Testis (tissue), 2 donors: ENCODE measurements at regions not wholly inside any gene's neighbourhood (a gene's known extent, or its start where the extent isn't known, plus 50 kb on each side); places are given as distances from the start of the nearest gene placed in this dataset.
"Not testable (repeated sequence)": the region's sequence is repeated elsewhere in the genome, so short reads cannot be mapped to it uniquely, and the experiment has no call there.

Experiments
- DNase-seq: peaks from one replicate; pipeline ENCODE4 v3.0.0-alpha.2; 2019
- H3K27ac ChIP-seq, 2 donors: fragments of 200-600 bp; sonication (generic); one replicate each; pipeline ENCODE4 v1.5.1; 2019
- H3K27me3 ChIP-seq: fragments of 200-600 bp; sonication (generic); one replicate; pipeline ENCODE4 v1.5.1; 2019
- H3K36me3 ChIP-seq: fragments of 200-600 bp; sonication (generic); one replicate; pipeline ENCODE4 v1.5.1; 2017; ENCODE audit warnings: low read depth; ENCODE audit errors: missing control alignments
- H3K4me1 ChIP-seq: fragments of 200-600 bp; sonication (generic); one replicate; pipeline ENCODE4 v1.5.1; 2019
- H3K4me3 ChIP-seq, 2 donors: fragments of 200-600 bp; sonication (generic); one replicate each; pipeline ENCODE4 v1.5.1; 2017 to 2019
- H3K9me3 ChIP-seq: fragments of 200-600 bp; sonication (generic); one replicate; pipeline ENCODE4 v1.5.1; 2017
- CTCF ChIP-seq, 3 experiments: fragments of 450-650 bp in 2 of 3; fragments of 200-600 bp in 1 of 3; sonication (generic) in 1 of 3; IDR thresholded peaks; one replicate each; pipeline ENCODE4 v1.5.1; 2016 to 2019; ENCODE audit warnings: antibody characterized with exemption in 3 of 3, mild to moderate bottlenecking in 2 of 3, moderate library complexity in 1 of 3
- POLR2A ChIP-seq: fragments of 450-650 bp; IDR thresholded peaks from one replicate; pipeline ENCODE4 v1.6.1; 2017; ENCODE audit warnings: antibody characterized with exemption, mild to moderate bottlenecking, moderate library complexity
- WGBS, 2 donors: methylation state at CpG; one replicate each; pipeline ENCODE4 v1.1.5; 2018; 5-methylcytosine and 5-hydroxymethylcytosine counted together
- intact Hi-C: fragments of 100-400 bp; cut with DNase I; formaldehyde crosslinking; loops from one replicate; pipeline ENCODE4 v1.15.1; 2023; ENCODE audit warnings: low total_unique reads

DNA sequence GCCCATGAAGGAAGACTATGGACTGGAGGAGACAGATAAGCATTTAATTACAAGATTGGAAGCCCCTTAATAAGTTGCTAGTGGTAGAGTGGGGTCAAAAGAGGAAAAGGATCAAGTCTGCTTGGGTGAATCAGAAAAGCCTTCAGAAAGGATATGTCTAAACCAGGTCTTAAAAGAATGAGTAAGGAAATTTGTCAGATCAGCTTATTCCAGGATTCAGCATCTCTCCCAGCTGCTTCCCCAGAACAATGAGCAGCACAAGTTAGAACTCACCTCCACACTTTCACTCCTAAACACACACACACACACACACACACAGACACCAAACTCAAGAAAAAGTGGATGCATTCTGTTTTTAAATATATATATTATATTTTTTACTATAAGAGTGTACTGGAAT, 166.5 kb downstream of the CPEB2 start:
- intact Hi-C loops = no loop called here
- Histone ChIP-seq H3K36me3 (no peaks in the 10 kb centered on the region), H3K9me3 (no peaks in the 10 kb centered on the region), H3K27me3 (no peaks in the 10 kb centered on the region), H3K27ac (no peak overlapping the region), H3K4me1 (no peaks in the 10 kb centered on the region), H3K4me3 (no peak overlapping the region)
- no peak for DNase-seq
- TF ChIP-seq CTCF (IDR thresholded peaks at IDR 0.05) (no peak), POLR2A (no peak)

- TF ChIP-seq CTCF (IDR thresholded peaks at IDR 0.05) (no peak), POLR2A (no peak)
- DNase-seq = no peak
- H3K27me3 ChIP-seq = no peaks in the 10 kb centered on the region
- no peaks in the 10 kb centered on the region for H3K36me3 ChIP-seq
- no peaks in the 10 kb centered on the region for H3K4me1 ChIP-seq
- no peak overlapping the region for H3K4me3 ChIP-seq
- no peak overlapping the region for H3K27ac ChIP-seq
- intact Hi-C loops = no loop called here
- H3K9me3 ChIP-seq = no peaks in the 10 kb centered on the region
Observed at GRCh38 chr4:15171725-15172124, 169.4 kb downstream of the CPEB2 start.

- no peaks in the 10 kb centered on the region for H3K4me1 ChIP-seq
- no peak for DNase-seq
- no peaks in the 10 kb centered on the region for H3K9me3 ChIP-seq
- H3K27me3 ChIP-seq = no peaks in the 10 kb centered on the region
- no peak for TF ChIP-seq CTCF (IDR thresholded peaks at IDR 0.05)
- TF ChIP-seq POLR2A = no peak
- H3K27ac ChIP-seq = no peak overlapping the region
- 83 to 89% methylated on average over 4 of the region's 4 CpGs for WGBS, 2 donors
- intact Hi-C loops = no loop called here
- no peaks in the 10 kb centered on the region for H3K36me3 ChIP-seq
- no peak overlapping the region for H3K4me3 ChIP-seq
Observed at GRCh38 chr4:15173251-15173650, 171.0 kb downstream of the CPEB2 start.

DNA sequence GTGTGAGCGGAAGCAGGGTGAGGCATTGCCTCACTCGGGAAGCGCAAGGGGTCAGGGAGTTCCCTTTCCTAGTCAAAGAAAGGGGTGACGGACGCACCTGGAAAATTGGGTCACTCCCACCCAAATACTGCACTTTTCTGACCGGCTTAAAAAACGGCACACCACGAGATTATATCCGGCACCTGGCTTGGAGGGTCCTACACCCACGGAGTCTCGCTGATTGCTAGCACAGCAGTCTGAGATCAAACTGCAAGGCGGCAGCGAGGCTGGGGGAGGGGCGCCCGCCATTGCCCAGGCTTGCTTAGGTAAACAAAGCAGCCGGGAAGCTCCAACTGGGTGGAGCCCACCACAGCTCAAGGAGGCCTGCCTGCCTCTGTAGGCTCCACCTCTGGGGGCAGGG, 171.9 kb downstream of the CPEB2 start:
- intact Hi-C loops, H3K27me3 ChIP-seq, DNase-seq, H3K4me1 ChIP-seq, H3K9me3 ChIP-seq, H3K4me3 ChIP-seq, H3K36me3 ChIP-seq, H3K27ac ChIP-seq: not testable (repeated sequence)
- WGBS, 2 donors = 69 to 73% methylated on average over 13 of the region's 16 CpGs

DNA sequence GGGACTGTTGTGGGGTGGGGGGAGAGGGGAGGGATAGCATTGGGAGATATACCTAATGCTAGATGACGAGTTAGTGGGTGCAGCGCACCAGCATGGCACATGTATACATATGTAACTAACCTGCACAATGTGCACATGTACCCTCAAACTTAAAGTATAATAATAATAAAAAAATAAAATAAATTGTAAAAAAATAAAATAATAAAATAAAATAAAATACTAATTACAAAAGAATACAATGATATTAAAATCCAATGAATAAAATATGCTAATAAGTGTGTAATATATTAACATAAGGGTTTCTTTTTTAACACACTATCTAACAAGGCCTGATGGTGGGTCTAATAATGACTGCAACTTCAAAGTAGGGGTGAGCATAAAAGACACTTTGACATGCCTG, 177.6 kb downstream of the CPEB2 start:
- H3K27ac ChIP-seq, H3K4me3 ChIP-seq, H3K36me3 ChIP-seq, H3K27me3 ChIP-seq, intact Hi-C loops, H3K9me3 ChIP-seq, DNase-seq, H3K4me1 ChIP-seq: not testable (repeated sequence)
- WGBS, 2 donors = 91 to 100% methylated on average over 2 of the region's 2 CpGs

DNA sequence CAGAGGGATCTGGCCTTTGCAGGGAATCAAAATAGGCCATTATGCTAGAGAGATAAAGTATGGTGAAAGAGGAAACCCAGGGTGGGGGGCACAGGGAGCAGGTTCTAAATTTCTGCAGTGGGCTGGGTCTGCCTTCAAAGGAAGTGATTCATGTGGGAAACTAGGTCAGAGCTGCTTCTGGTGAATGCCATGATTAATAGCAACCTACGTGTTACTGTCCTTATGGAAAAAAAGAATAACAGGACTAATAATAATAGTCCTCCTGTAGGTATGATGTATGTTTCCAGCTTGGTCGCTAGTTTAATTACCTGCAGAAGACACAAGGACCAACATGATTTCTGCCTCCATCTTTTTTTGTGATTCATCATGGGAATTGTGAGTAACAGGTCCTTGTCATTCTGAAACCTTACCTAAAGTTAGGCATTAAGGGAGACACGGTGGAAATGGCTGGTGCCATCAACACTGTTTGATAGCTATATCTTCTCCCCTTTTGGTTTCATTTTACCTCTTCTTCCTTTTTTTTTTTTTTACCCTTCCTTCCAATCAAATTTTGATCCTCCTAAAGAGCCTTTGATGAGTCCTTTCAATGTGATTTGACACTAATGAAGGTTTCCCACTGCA, 180.4 kb downstream of the CPEB2 start:
- DNase-seq = no peak
- H3K36me3 ChIP-seq = no peaks in the 10 kb centered on the region
- no peaks in the 10 kb centered on the region for H3K4me1 ChIP-seq
- no peaks in the 10 kb centered on the region for H3K9me3 ChIP-seq
- H3K27ac ChIP-seq = no peak overlapping the region
- no peak overlapping the region for H3K4me3 ChIP-seq
- intact Hi-C loops = no loop called here
- TF ChIP-seq CTCF (IDR thresholded peaks at IDR 0.05) (no peak), POLR2A (no peak)
- WGBS, 2 donors = 81 to 82% methylated on average over 3 of the region's 3 CpGs
- no peaks in the 10 kb centered on the region for H3K27me3 ChIP-seq
